ENCODE measurements at regions not wholly inside any gene's neighbourhood (a gene's known extent, or its start where the extent isn't known, plus 50 kb on each side); places are given as distances from the start of the nearest gene placed in this dataset.

GRCh38 chrX:115399306-115399705, 109.8 kb downstream of the LUZP4 start:
- TF ChIP-seq CTCF (conservative IDR thresholded peaks at IDR 0.05; ENCODE audit: control insufficient read depth, insufficient read depth, low read depth, low read length), result no peak
- H3K4me3 ChIP-seq (ENCODE audit: control insufficient read depth, low read depth, low read length), result no peak overlapping the region
- no peak for DNase-seq (ENCODE audit: low read depth)

- no peak overlapping the region for H3K4me3 ChIP-seq (ENCODE audit: control insufficient read depth, low read depth, low read length)
- DNase-seq (ENCODE audit: low read depth), result no peak
- TF ChIP-seq CTCF (conservative IDR thresholded peaks at IDR 0.05; ENCODE audit: control insufficient read depth, insufficient read depth, low read depth, low read length), result no peak
These were observed 111.4 kb downstream of the LUZP4 start for GRCh38 chrX:115400960-115401359.

- no peak for DNase-seq (ENCODE audit: low read depth)
- no peak for TF ChIP-seq CTCF (conservative IDR thresholded peaks at IDR 0.05; ENCODE audit: control insufficient read depth, insufficient read depth, low read depth, low read length)
- no peak overlapping the region for H3K4me3 ChIP-seq (ENCODE audit: control insufficient read depth, low read depth, low read length)
These were observed 112.8 kb downstream of the LUZP4 start for GRCh38 chrX:115402299-115402698.

GRCh38 chrX:115408771-115409400, 119.4 kb downstream of the LUZP4 start:
- no peak overlapping the region for H3K4me3 ChIP-seq (ENCODE audit: control insufficient read depth, low read depth, low read length)
- no peak for TF ChIP-seq CTCF (conservative IDR thresholded peaks at IDR 0.05; ENCODE audit: control insufficient read depth, insufficient read depth, low read depth, low read length)
- DNase-seq (ENCODE audit: low read depth), result no peak

- DNase-seq (ENCODE audit: low read depth), result no peak
- H3K4me3 ChIP-seq (ENCODE audit: control insufficient read depth, low read depth, low read length), result no peak overlapping the region
- TF ChIP-seq CTCF (conservative IDR thresholded peaks at IDR 0.05; ENCODE audit: control insufficient read depth, insufficient read depth, low read depth, low read length), result no peak
These were observed 120.0 kb downstream of the LUZP4 start for GRCh38 chrX:115409551-115409950.

GRCh38 chrX:115410731-115411428, 121.4 kb downstream of the LUZP4 start:
- H3K4me3 ChIP-seq (ENCODE audit: control insufficient read depth, low read depth, low read length), result no peak overlapping the region
- DNase-seq (ENCODE audit: low read depth), result no peak
- TF ChIP-seq CTCF (conservative IDR thresholded peaks at IDR 0.05; ENCODE audit: control insufficient read depth, insufficient read depth, low read depth, low read length), result no peak
